NCI-H146 (cell line): ENCODE measurements at regions not wholly inside any gene's neighbourhood (a gene's known extent, or its start where the extent isn't known, plus 50 kb on each side); places are given as distances from the start of the nearest gene placed in this dataset.

Experiments used
- DNase-seq: peaks from one replicate; lab custom pipeline; 2025; lab: John Stamatoyannopoulos, UW

GRCh38 chr2:120607506-120607905 lies 128.2 kb upstream of the GLI2 start:
- no peak for DNase-seq

DNA sequence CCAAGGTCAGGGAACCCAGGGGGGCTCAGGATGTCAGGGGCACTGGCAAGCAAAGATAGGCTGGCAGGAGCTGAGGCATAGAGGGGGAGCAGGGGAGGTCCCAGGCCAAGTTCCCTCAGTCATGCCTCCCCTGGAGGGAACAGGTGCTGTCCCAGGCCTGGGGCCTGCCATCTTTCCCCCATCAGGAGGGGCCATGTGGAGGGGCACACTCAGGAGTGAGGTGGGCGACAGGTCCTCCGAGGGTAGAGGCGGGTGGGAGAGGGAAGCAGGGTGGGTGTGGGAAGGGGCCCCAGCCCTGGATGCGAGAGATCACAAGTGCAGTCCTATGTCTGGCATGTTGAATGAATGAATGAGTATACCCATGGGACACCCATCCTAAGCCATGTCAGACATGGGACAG lies 127.7 kb upstream of the GLI2 start:
- no peak for DNase-seq

DNA sequence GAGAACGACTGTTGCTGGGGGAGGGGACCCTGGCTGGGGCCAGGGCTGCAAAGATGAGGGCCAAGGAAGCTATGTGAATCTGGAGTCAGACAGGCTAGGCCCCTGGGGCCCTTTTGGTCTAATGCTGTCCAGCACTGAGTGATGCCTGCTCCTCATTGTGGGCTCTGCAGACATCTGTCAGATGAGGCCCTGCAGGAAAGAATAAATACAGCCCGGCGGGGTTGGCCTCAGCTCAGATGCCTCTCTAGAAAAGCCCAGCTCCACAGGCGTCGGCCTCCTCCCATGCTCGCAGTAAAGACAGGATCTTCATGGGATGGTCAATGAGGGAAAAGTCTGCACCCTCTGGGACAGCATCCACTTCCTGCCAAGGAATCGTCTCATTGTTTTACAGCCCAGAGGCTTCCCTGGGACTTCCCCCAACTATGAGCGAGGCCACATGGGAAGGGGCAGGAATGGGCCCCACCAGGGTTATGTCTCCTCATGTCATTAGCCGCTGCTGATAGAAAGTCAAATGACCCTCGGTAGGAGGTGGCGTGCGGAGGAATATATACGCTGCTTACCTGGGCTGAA lies 125.8 kb upstream of the GLI2 start:
- no peak for DNase-seq

- no peak for DNase-seq
These were observed 124.7 kb upstream of the GLI2 start for GRCh38 chr2:120611016-120611415.

DNA sequence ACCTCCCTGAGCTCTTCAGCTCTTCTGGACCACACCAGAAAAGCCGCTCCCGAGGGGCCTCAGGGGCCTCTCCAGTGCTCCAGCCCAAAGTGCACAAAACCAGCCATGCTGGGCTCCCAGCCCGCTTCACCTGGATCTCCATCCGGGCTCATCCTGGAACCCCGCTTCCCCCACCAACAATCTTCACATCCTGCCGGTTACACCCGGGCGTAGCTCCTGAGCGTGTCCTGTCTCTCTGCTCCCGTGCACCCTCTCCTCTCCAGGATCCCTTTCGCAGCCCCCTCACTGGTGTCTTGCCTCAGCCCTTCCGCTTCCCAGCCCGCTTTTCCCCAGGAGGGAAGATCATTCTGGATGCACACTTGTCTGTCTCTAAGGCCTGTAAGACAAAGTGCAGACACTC lies 123.7 kb upstream of the GLI2 start:
- no peak for DNase-seq

DNA sequence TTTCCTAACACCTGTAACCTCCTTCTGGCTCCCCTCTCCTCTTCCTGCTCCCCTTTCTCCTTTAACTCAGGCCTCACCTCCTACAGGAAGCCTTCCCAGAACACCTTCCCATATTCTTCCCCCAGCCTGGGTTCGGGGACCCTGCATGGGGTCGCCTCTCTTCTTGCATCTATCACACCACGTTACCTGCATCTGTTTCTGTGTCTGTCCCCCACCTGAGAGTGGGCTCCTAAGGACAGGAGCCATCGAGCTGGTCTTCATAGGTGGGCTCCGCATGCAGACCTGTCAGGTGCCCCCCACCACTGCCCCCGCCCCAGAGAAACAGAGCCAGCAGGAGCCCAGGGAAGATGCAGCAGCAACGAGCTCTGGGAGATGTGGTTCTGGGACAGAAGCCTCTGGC lies 123.2 kb upstream of the GLI2 start:
- DNase-seq = no peak

- DNase-seq = no peak
These were observed 122.7 kb upstream of the GLI2 start for GRCh38 chr2:120612931-120613330.

- DNase-seq = no peak
These were observed 121.7 kb upstream of the GLI2 start for GRCh38 chr2:120613742-120614571.

GRCh38 chr2:120614901-120615300 lies 120.8 kb upstream of the GLI2 start:
- no peak for DNase-seq

GRCh38 chr2:120616261-120616660 lies 119.4 kb upstream of the GLI2 start:
- DNase-seq = no peak

DNA sequence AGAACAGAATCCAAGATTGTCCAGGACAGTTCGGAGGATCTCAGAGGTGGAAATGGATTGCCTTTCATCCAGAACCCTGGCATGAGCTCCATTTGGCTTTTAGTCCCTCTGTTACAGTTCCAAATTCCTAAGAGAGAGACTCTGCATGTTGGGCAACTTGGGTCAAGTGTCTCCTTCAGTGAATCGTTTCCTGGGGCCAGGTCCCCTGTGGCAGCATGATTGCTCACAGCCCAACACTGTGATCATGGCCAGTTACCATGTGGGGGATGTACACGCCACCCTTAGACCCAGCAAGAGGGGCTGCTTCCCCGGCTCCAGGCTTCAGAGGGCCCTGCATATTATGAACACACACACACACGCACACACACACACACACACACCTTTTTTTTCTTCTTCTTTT lies 118.6 kb upstream of the GLI2 start:
- DNase-seq = no peak

DNA sequence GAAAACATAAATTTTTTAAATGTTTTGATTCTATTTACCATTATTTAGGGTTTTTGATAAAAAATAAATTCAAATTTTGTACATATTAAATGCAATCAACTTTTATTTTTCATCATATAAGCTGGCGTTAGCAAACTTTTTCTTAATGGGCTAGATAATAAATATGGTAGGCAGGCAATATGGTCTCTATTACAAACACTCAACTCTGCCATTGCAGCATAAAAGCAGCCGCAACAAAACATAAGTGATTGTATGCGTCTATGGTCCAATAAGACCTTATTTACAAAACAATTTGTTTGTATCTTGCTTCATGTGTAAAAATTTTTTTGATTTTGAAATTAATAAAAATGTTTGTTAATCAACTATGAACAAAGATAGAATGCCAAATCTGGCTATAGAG lies 116.8 kb upstream of the GLI2 start:
- no peak for DNase-seq

- DNase-seq = no peak
These were observed 116.1 kb upstream of the GLI2 start for GRCh38 chr2:120619579-120619978.

GRCh38 chr2:120620025-120620793 lies 115.5 kb upstream of the GLI2 start:
- DNase-seq = no peak

DNA sequence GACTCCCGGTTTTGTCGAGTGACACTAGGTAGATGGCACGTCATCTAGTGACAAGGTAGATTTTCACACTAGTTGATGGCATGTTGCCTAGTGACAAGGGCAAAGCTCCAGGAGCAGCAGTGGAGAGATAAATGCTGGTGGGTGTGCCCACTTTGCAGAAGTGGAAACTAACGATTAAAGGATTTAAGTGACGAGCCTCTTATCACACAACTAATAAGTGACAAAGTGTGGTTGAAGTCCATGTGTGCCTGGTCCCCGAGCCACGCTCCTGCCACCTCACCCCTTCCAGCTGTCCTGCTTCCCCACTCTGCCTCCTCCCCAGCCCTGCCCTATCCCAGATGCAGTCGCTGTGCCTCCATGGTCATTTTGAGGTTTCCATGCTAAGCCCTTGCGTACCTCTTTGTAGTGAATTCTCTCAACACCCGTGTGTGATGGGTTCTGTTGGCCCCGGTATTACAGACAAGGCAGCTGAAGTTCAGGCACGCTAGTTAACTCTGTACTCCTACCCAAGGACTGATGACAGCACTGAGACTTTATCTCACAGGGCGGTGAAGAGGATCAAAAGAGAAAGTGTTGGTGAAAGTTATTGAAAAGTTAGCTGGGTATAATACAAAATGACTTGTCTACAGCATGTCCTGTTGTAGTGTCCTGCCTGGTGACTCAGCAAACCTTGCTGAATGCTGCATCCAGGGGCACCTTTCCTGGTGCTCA lies 113.4 kb upstream of the GLI2 start:
- no peak for DNase-seq

GRCh38 chr2:120622886-120623753 lies 112.5 kb upstream of the GLI2 start:
- DNase-seq = no peak

- DNase-seq = no peak
These were observed 111.5 kb upstream of the GLI2 start for GRCh38 chr2:120624061-120624737.

DNA sequence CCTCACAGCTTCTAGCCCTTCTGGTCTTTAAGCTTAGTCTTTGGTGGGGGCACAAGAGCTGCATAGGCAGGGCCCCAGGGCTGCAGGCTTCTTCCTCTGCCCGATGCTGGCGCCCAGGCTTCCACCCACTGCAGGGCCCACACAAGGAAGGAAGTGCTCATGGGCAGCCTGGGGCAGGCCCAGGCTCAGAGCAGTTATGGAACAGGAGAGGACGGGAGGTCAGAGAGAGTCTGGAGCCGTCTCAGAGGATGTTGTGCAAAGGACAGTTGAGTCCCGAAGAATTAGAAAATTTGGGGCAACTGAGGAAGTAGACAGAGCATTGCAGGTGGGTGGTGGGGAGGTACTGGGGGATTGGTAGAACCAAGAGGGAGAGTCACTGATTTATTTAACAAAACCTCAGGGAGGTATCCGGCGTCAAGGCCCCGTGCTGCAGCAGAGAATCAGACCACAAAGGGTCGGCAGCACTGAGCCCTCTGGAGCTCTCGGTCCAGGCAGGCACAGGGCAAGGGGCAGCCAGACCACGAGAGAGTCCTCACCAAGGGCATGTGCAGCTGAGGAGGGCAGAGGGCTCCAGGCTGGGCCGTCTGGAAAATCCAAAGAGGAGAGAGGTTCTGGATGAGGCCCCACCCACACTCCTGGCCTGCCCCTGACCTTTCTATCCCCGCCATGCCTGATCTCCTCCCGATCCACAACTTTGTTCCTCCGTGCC lies 110.8 kb upstream of the GLI2 start:
- DNase-seq = no peak

DNA sequence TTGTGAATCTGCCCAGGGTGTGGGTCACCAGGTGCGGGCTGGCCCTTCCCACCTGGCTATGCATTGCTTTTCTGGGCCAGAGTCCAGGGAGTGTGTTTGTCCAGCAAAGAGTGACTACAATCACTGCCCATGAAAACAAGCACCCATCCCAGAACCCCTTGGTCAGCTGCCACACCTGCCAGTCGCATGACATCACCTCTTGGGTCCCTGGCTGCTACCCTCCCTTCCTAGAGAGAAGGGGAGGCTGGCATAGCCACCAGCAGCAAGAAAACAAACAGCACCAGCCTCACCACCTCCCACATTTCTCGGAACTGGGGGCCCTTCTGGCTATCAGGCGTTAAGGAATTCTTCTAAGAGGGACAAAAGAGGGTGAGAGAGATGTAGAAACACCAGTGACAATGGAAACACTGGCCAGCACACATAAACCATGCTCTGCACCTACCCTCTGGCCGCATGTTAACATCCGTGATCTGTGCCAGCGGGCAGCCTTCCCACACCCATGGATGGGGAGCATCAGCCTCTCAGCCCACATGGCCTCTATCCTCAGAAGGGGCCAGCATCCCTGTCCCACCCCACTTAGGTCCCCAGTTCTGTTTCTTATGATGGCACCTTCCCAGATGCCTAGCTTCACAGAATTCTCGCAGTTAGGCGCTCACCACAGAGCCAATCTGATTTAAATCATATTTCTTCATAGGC lies 109.7 kb upstream of the GLI2 start:
- peak; percentile 51 for DNase-seq

DNA sequence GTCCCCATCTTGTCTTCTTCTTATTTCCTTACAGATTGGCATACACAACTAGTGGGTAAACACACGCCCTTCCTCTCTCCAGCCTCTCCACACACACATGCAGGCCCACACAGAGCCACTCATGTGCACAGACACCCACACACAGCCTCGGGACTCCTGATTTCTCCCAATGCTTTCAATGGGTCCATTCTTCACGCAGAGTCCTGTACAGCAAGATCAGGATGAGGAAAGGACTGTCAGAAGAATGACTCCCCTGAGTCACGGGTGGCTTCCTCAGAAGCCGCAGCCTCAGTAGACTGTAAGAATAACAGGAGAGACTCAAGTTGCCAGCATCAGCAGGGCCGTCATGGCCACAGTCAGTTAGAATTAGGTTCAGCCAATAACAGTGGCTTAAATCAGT lies 109.1 kb upstream of the GLI2 start:
- DNase-seq = no peak
